Thyroid gland (tissue), 4 donors: ENCODE measurements at regions not wholly inside any gene's neighbourhood (a gene's known extent, or its start where the extent isn't known, plus 50 kb on each side); places are given as distances from the start of the nearest gene placed in this dataset.
"Not testable (repeated sequence)": the region's sequence is repeated elsewhere in the genome, so short reads cannot be mapped to it uniquely, and the experiment has no call there.

Source experiments
- DNase-seq, 2 donors: peaks; one replicate each; pipeline ENCODE4 v3.0.0-alpha.2; 2019
- H3K27ac ChIP-seq, 3 donors: fragments of 200-600 bp; sonication (generic); 1 replicate in 2 of 3; 2 replicates in 1 of 3; pipeline ENCODE4 v1.5.1; 2016 to 2019; ENCODE audit warnings: mild to moderate bottlenecking in 1 of 3, moderate library complexity in 1 of 3
- H3K27me3 ChIP-seq: fragments of 200-600 bp; sonication (generic); one replicate; pipeline ENCODE4 v1.5.1; 2019
- H3K36me3 ChIP-seq, 2 donors: fragments of 200-600 bp; sonication (generic); one replicate each; pipeline ENCODE4 v1.5.1; 2016 to 2019
- H3K4me1 ChIP-seq, 2 donors: fragments of 200-600 bp; sonication (generic); one replicate each; pipeline ENCODE4 v1.5.1; 2017 to 2019
- H3K4me3 ChIP-seq, 3 donors: fragments of 200-600 bp; sonication (generic); replicated peaks in 1 of 3; 1 replicate in 2 of 3; 2 replicates in 1 of 3; pipeline ENCODE4 v1.5.1; 2016; ENCODE audit warnings: mild to moderate bottlenecking in 1 of 3
- H3K9me3 ChIP-seq: fragments of 200-600 bp; sonication (generic); one replicate; pipeline ENCODE4 v1.5.1; 2017
- POLR2A ChIP-seq, 2 donors: fragments of 450-650 bp; IDR thresholded peaks; one replicate each; pipeline ENCODE4 v1.6.1; 2017; ENCODE audit warnings: antibody characterized with exemption in 2 of 2, mild to moderate bottlenecking in 2 of 2, moderate library complexity in 1 of 2
- WGBS, 2 donors: methylation state at CpG; one replicate each; pipeline ENCODE4 v1.1.5; 2017; 5-methylcytosine and 5-hydroxymethylcytosine counted together
- intact Hi-C: fragments of 100-400 bp; cut with DNase I; formaldehyde crosslinking; loops from one replicate; pipeline ENCODE4 v1.15.1; 2023
- TF ChIP-seq, protein P1 (sequence below), 6 experiments: fragments of 200-600 bp in 3 of 6; fragments of 450-650 bp in 3 of 6; sonication (generic) in 3 of 6; IDR thresholded peaks; one replicate each; pipeline ENCODE4 v1.5.1; 2016 to 2019; ENCODE audit warnings: antibody characterized with exemption in 6 of 6, mild to moderate bottlenecking in 2 of 6, inconsistent platforms in 1 of 6, moderate library complexity in 1 of 6

DNA sequence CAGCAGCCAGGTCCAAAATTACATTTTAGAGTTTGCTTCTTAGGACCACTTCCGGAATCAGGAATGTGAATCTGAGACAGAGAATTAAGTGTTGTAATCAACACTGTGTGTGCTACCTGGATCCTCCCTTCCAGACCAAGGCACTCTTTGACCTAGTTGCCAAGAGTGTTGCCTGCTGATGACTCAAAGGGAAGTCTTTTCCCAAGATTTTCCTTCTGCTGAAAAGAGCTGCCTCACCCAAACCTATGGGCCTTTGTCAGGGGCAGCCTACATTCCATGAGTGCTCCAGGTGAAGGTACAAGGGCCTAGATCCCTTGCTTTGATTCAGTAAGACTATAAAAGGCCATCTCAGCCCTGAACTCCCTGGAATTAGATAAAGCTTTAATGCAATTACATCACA lies 712.5 kb upstream of the ANKRD30A start:
- WGBS, 2 donors = 87 to 96% methylated on average over 1 of the region's 1 CpG
- TF ChIP-seq, protein P1, sequence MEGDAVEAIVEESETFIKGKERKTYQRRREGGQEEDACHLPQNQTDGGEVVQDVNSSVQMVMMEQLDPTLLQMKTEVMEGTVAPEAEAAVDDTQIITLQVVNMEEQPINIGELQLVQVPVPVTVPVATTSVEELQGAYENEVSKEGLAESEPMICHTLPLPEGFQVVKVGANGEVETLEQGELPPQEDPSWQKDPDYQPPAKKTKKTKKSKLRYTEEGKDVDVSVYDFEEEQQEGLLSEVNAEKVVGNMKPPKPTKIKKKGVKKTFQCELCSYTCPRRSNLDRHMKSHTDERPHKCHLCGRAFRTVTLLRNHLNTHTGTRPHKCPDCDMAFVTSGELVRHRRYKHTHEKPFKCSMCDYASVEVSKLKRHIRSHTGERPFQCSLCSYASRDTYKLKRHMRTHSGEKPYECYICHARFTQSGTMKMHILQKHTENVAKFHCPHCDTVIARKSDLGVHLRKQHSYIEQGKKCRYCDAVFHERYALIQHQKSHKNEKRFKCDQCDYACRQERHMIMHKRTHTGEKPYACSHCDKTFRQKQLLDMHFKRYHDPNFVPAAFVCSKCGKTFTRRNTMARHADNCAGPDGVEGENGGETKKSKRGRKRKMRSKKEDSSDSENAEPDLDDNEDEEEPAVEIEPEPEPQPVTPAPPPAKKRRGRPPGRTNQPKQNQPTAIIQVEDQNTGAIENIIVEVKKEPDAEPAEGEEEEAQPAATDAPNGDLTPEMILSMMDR (IDR thresholded peaks at IDR 0.05) = no peak
- no peak for TF ChIP-seq POLR2A (IDR thresholded peaks at IDR 0.05)
- no peak for DNase-seq
- Histone ChIP-seq H3K4me1 (no peaks in the 10 kb centered on the region), H3K36me3 (no peaks in the 10 kb centered on the region), H3K27ac (no peak overlapping the region), H3K27me3 (no peaks in the 10 kb centered on the region), H3K4me3 (no peak overlapping the region), H3K9me3 (no peaks in the 10 kb centered on the region)
- intact Hi-C loops = no loop called here

DNA sequence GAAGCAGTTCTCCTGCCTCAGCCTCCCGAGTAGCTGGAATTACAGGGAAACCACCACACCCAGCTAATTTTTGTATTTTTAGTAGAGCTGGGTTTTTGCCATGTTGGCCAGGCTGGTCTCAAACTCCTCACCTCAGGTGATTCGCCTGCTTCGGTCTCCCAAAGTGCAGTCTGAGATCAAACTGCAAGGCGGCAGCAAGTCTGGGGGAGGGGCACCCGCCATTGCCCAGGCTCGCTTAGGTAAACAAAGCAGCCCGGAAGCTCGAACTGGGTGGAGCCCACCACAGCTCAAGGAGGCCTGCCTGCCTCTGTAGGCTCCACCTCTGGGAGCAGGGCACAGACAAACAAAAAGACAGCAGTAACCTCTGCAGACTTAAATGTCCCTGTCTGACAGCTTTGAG lies 725.2 kb upstream of the ANKRD30A start:
- intact Hi-C loops, H3K9me3 ChIP-seq, DNase-seq, H3K27ac ChIP-seq, H3K27me3 ChIP-seq, H3K4me3 ChIP-seq, H3K4me1 ChIP-seq, H3K36me3 ChIP-seq: not testable (repeated sequence)
- whole genome bisulfite sequencing, 2 donors = 92 to 95% methylated on average over 6 to 8 of the region's 8 CpGs

DNA sequence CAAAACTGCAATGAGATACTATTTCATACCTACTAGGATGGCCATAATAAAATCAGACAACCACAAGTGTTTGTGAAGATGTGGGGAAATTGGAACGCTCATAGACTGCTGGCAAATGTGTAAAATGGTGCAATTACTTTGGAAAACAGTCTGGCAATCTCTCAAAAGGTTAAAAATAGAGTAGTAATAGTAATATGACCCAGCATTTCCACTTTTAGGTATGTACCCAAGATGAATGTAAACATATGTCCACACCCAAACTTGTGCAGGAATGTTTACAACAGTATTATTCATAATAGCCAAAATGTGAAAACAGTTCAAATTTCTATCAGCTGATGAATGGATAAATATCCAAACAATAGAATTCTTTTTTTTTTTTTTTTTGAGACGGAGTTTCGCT lies 731.6 kb upstream of the ANKRD30A start:
- intact Hi-C loops = no loop called here
- H3K27me3 ChIP-seq = no peaks in the 10 kb centered on the region
- no peaks in the 10 kb centered on the region for H3K9me3 ChIP-seq
- DNase-seq = no peak
- H3K36me3 ChIP-seq = no peaks in the 10 kb centered on the region
- 92 to 98% methylated on average over 3 of the region's 3 CpGs for WGBS, 2 donors
- no peak overlapping the region for H3K4me3 ChIP-seq
- peaks cover 0 to 6% of the 10 kb centered on the region in 2 donors for H3K4me1 ChIP-seq
- TF ChIP-seq, protein P1 (IDR thresholded peaks at IDR 0.05) = no peak
- TF ChIP-seq POLR2A (IDR thresholded peaks at IDR 0.05) = no peak
- H3K27ac ChIP-seq = no peak overlapping the region

DNA sequence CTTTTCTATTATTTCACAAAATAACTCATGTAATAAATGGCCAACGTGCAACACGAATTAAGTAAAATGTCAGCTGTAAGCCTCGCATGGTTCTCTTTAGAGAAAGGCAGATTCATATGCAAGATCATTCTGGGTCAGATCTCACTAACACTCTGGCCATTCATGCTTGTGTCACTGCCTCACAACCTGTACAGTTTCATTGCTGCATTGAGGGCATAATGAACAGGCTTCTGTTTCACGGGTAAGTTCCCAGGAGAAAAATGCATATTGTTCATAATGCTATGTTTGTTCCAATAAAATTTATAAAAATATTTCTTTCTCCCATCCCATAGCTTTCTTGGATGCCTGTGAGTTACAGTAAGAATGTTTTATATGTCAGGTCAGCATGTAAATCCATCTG lies 734.0 kb upstream of the ANKRD30A start:
- Histone ChIP-seq H3K27ac (no peak overlapping the region), H3K9me3 (no peaks in the 10 kb centered on the region), H3K4me3 (no peak overlapping the region), H3K27me3 (no peaks in the 10 kb centered on the region), H3K36me3 (no peaks in the 10 kb centered on the region), H3K4me1 (no peaks in the 10 kb centered on the region)
- TF ChIP-seq POLR2A (IDR thresholded peaks at IDR 0.05) = no peak
- intact Hi-C loops = no loop called here
- WGBS, 2 donors = 87 to 92% methylated on average over 4 of the region's 4 CpGs
- no peak for DNase-seq

DNA sequence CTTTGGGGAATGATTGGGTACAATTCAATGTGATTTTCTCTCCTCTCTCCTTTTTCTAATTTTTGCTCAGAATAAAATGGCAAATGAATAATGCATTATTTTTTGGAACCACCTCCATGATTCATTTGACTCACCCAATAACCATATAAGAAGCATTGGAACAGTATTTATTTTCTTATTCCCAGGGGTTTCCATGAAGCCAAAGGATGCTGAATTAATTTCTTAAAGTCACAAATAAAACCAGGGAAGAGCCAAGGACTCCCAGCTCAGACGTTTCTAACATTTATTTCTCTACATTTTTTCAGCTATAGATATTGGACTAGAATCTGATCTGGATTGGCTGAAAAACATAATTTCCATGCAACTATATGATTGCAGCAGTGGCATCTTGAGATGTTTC lies 735.2 kb upstream of the ANKRD30A start:
- 67 to 75% methylated on average over 1 of the region's 1 CpG for WGBS, 2 donors
- no peaks in the 10 kb centered on the region for H3K9me3 ChIP-seq
- H3K36me3 ChIP-seq = no peaks in the 10 kb centered on the region
- no peak for DNase-seq
- no peaks in the 10 kb centered on the region for H3K4me1 ChIP-seq
- TF ChIP-seq, protein P1 (IDR thresholded peaks at IDR 0.05) = no peak
- TF ChIP-seq POLR2A (IDR thresholded peaks at IDR 0.05) = no peak
- intact Hi-C loops = no loop called here
- H3K27ac ChIP-seq = no peak overlapping the region
- H3K4me3 ChIP-seq = no peak overlapping the region
- no peaks in the 10 kb centered on the region for H3K27me3 ChIP-seq

DNA sequence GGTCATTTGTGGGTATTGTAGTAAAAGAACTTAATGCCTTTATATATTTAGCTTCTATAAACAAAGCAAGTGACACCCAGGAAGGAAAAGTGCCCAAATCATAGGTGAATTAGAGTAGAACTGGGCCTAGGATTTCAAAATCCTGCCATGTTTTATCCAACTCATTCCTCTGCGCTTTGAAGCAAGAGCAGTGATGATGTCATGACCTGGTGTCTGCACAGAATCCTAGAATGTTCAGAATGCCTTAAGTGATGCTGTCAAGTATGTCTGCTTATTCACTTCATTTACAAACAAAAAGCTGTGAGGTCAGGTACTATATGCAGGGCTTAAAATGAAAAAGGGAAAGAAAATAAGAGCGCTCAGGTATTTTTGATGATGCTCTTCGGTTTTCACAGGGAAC lies 737.2 kb upstream of the ANKRD30A start:
- TF ChIP-seq POLR2A (IDR thresholded peaks at IDR 0.05) = no peak
- TF ChIP-seq, protein P1 (IDR thresholded peaks at IDR 0.05) = no peak
- Histone ChIP-seq H3K27ac (no peak overlapping the region), H3K27me3 (no peaks in the 10 kb centered on the region), H3K9me3 (no peaks in the 10 kb centered on the region), H3K36me3 (no peaks in the 10 kb centered on the region), H3K4me3 (no peak overlapping the region), H3K4me1 (no peaks in the 10 kb centered on the region)
- intact Hi-C loops = no loop called here
- DNase-seq = no peak
- WGBS, 2 donors = 93 to 94% methylated on average over 3 of the region's 3 CpGs
